Endothelial cell (in vitro differentiated cells): ENCODE measurements at regions not wholly inside any gene's neighbourhood (a gene's known extent, or its start where the extent isn't known, plus 50 kb on each side); places are given as distances from the start of the nearest gene placed in this dataset.

Experiments used
- DNase-seq: peaks from one replicate; pipeline ENCODE4 v3.0.0; 2021; ENCODE audit warnings: low spot score
- H3K27ac Mint-ChIP-seq: one replicate; pipeline ENCODE4 v1.8.0; 2021; ENCODE audit warnings: mixed read lengths, inconsistent platforms; ENCODE audit not compliant: unreplicated experiment
- H3K27me3 Mint-ChIP-seq: one replicate; pipeline ENCODE4 v1.8.0; 2021; ENCODE audit warnings: mild to moderate bottlenecking, moderate library complexity, mixed read lengths, inconsistent platforms; ENCODE audit not compliant: unreplicated experiment
- H3K36me3 Mint-ChIP-seq: one replicate; pipeline ENCODE4 v1.8.0; 2021; ENCODE audit warnings: mild to moderate bottlenecking, low read depth, mixed read lengths, inconsistent platforms; ENCODE audit not compliant: unreplicated experiment
- H3K4me1 Mint-ChIP-seq: one replicate; pipeline ENCODE4 v1.8.0; 2021; ENCODE audit warnings: mild to moderate bottlenecking, mixed read lengths, inconsistent platforms; ENCODE audit not compliant: unreplicated experiment
- H3K4me3 Mint-ChIP-seq: one replicate; pipeline ENCODE4 v1.8.0; 2021; ENCODE audit warnings: mild to moderate bottlenecking, mixed read lengths, inconsistent platforms; ENCODE audit not compliant: unreplicated experiment
- H3K9me3 Mint-ChIP-seq: one replicate; pipeline ENCODE4 v1.8.0; 2021; ENCODE audit warnings: mixed read lengths, inconsistent platforms; ENCODE audit not compliant: unreplicated experiment
- CTCF ChIP-seq: fragments of 200-600 bp; sonication (generic); IDR thresholded peaks from one replicate; pipeline ENCODE4 v1.5.0; 2021; ENCODE audit warnings: antibody characterized with exemption; ENCODE audit not compliant: unreplicated experiment

- Mint-ChIP-seq H3K27me3 (no peaks in the 10 kb centered on the region), H3K36me3 (no peaks in the 10 kb centered on the region), H3K27ac (no peak overlapping the region), H3K9me3 (no peaks in the 10 kb centered on the region), H3K4me3 (no peak overlapping the region), H3K4me1 (peaks cover 8% of the 10 kb centered on the region)
- DNase-seq, result no peak
- no peak for TF ChIP-seq CTCF
Measured at GRCh38 chr10:83819609-83820008, 319.7 kb upstream of the GHITM start.

GRCh38 chr10:83820033-83820432 is 319.3 kb upstream of the GHITM start:
- no peaks in the 10 kb centered on the region for H3K27me3 Mint-ChIP-seq
- no peak for TF ChIP-seq CTCF
- no peaks in the 10 kb centered on the region for H3K36me3 Mint-ChIP-seq
- no peak overlapping the region for H3K27ac Mint-ChIP-seq
- no peaks in the 10 kb centered on the region for H3K9me3 Mint-ChIP-seq
- no peak overlapping the region for H3K4me3 Mint-ChIP-seq
- H3K4me1 Mint-ChIP-seq, result peaks cover 8% of the 10 kb centered on the region
- DNase-seq, result no peak

- Mint-ChIP-seq H3K4me1 (peaks cover 8% of the 10 kb centered on the region), H3K36me3 (no peaks in the 10 kb centered on the region), H3K27me3 (no peaks in the 10 kb centered on the region), H3K9me3 (no peaks in the 10 kb centered on the region), H3K27ac (no peak overlapping the region), H3K4me3 (no peak overlapping the region)
- no peak for DNase-seq
- no peak for TF ChIP-seq CTCF
Measured at GRCh38 chr10:83824099-83824498, 315.2 kb upstream of the GHITM start.

GRCh38 chr10:83834096-83834495 is 305.2 kb upstream of the GHITM start:
- Mint-ChIP-seq H3K9me3 (no peaks in the 10 kb centered on the region), H3K36me3 (no peaks in the 10 kb centered on the region), H3K4me3 (no peak overlapping the region), H3K27ac (no peak overlapping the region), H3K27me3 (no peaks in the 10 kb centered on the region), H3K4me1 (no peaks in the 10 kb centered on the region)
- DNase-seq, result no peak
- TF ChIP-seq CTCF, result no peak

- Mint-ChIP-seq H3K4me3 (no peak overlapping the region), H3K27me3 (no peaks in the 10 kb centered on the region), H3K4me1 (no peaks in the 10 kb centered on the region), H3K36me3 (no peaks in the 10 kb centered on the region), H3K27ac (no peak overlapping the region), H3K9me3 (no peaks in the 10 kb centered on the region)
- no peak for DNase-seq
- TF ChIP-seq CTCF, result no peak
Measured at GRCh38 chr10:83835945-83836745, 303.2 kb upstream of the GHITM start.
